Sigmoid colon (tissue), 6 donors: ENCODE measurements at regions not wholly inside any gene's neighbourhood (a gene's known extent, or its start where the extent isn't known, plus 50 kb on each side); places are given as distances from the start of the nearest gene placed in this dataset.
"Not testable (repeated sequence)": the region's sequence is repeated elsewhere in the genome, so short reads cannot be mapped to it uniquely, and the experiment has no call there.

Source experiments
- DNase-seq: peaks from one replicate; pipeline ENCODE4 v3.0.0-alpha.2; 2019
- H3K27ac ChIP-seq, 4 donors: fragments of 200-600 bp; sonication (generic); one replicate each; pipeline ENCODE4 v1.5.1; 2016 to 2019; ENCODE audit warnings: mild to moderate bottlenecking in 1 of 4
- H3K27me3 ChIP-seq, 3 donors: fragments of 200-600 bp; sonication (generic); one replicate each; pipeline ENCODE4 v1.5.1; 2019; ENCODE audit warnings: mild to moderate bottlenecking in 1 of 3
- H3K36me3 ChIP-seq, 4 donors: fragments of 200-600 bp; sonication (generic); one replicate each; pipeline ENCODE4 v1.5.1; 2016 to 2019
- H3K4me1 ChIP-seq, 4 donors: fragments of 200-600 bp; sonication (generic); one replicate each; pipeline ENCODE4 v1.5.1; 2017 to 2019
- H3K4me3 ChIP-seq, 4 donors: fragments of 200-600 bp; sonication (generic); one replicate each; pipeline ENCODE4 v1.5.1; 2017 to 2019; ENCODE audit warnings: mild to moderate bottlenecking in 2 of 4, moderate library complexity in 1 of 4
- H3K9me3 ChIP-seq, 4 donors: fragments of 200-600 bp in 3 of 4; sonication (generic) in 3 of 4; one replicate each; pipeline versions ENCODE4 v1.5.1 to v1.6.1; 2013 to 2019
- CTCF ChIP-seq, 4 experiments: fragments of 450-650 bp in 3 of 4; fragments of 200-600 bp in 1 of 4; IDR thresholded peaks; one replicate each; pipeline ENCODE4 v1.5.1; 2016 to 2019; ENCODE audit warnings: antibody characterized with exemption in 4 of 4, mild to moderate bottlenecking in 3 of 4, moderate library complexity in 2 of 4
- EP300 ChIP-seq, 4 donors: sonication (generic); formaldehyde crosslinking; IDR thresholded peaks; one replicate each; pipeline ENCODE4 v1.6.1; 2017; ENCODE audit warnings: antibody characterized with exemption in 4 of 4
- POLR2A ChIP-seq, 2 donors: fragments of 450-650 bp; IDR thresholded peaks; one replicate each; pipeline ENCODE4 v1.6.1; 2016; ENCODE audit warnings: antibody characterized with exemption in 2 of 2, mild to moderate bottlenecking in 2 of 2, moderate library complexity in 2 of 2
- POLR2AphosphoS5 ChIP-seq, 4 donors: sonication (generic); formaldehyde crosslinking; IDR thresholded peaks; one replicate each; pipeline ENCODE4 v1.6.1; 2017; ENCODE audit warnings: antibody characterized with exemption in 4 of 4
- WGBS, 2 donors: extraction: QIAGEN DNeasy Blood & Tissue Kit; methylation state at CpG; one replicate each; pipeline ENCODE4 v1.1.7; 2013; 5-methylcytosine and 5-hydroxymethylcytosine counted together
- intact Hi-C: fragments of 100-400 bp; cut with DNase I; formaldehyde crosslinking; loops from one replicate; pipeline ENCODE4 v1.15.1; 2023
- donor health status: healthy with polysubstance abuse.
- donor health status: healthy.

- H3K36me3 ChIP-seq = no peaks in the 10 kb centered on the region
- peak; percentile 43 for DNase-seq
- no peaks in the 10 kb centered on the region for H3K4me1 ChIP-seq
- intact Hi-C loops = no loop called here
- H3K27me3 ChIP-seq = no peaks in the 10 kb centered on the region
- H3K27ac ChIP-seq = no peak overlapping the region
- 64 to 70% methylated on average over 12 of the region's 12 CpGs for WGBS, 2 donors
- no peak for TF ChIP-seq POLR2AphosphoS5 (IDR thresholded peaks at IDR 0.05)
- TF ChIP-seq EP300 (IDR thresholded peaks at IDR 0.05) = no peak
- TF ChIP-seq POLR2A (IDR thresholded peaks at IDR 0.05) = no peak
- TF ChIP-seq CTCF (IDR thresholded peaks at IDR 0.05) = no peak
- peaks cover 0 to 5% (median 1%) of the 10 kb centered on the region in 4 donors for H3K9me3 ChIP-seq
- no peak overlapping the region for H3K4me3 ChIP-seq
Measured at GRCh38 chr9:134571326-134571931, 70.2 kb upstream of the COL5A1 start.

GRCh38 chr9:134571946-134572917 is 69.4 kb upstream of the COL5A1 start:
- no peaks in the 10 kb centered on the region for H3K4me1 ChIP-seq
- intact Hi-C loops = no loop called here
- TF ChIP-seq EP300 (IDR thresholded peaks at IDR 0.05) (no peak), POLR2AphosphoS5 (IDR thresholded peaks at IDR 0.05) (no peak), POLR2A (IDR thresholded peaks at IDR 0.05) (no peak), CTCF (IDR thresholded peaks at IDR 0.05) (no peak)
- H3K9me3 ChIP-seq = no peaks in the 10 kb centered on the region
- no peak overlapping the region for H3K4me3 ChIP-seq
- H3K27ac ChIP-seq = no peak overlapping the region
- no peaks in the 10 kb centered on the region for H3K36me3 ChIP-seq
- no peaks in the 10 kb centered on the region for H3K27me3 ChIP-seq
- peak; percentile 50 for DNase-seq
- 63 to 84% methylated on average over 18 of the region's 18 CpGs for WGBS, 2 donors

GRCh38 chr9:134574686-134575085 is 66.9 kb upstream of the COL5A1 start:
- H3K4me3 ChIP-seq, intact Hi-C loops, H3K27ac ChIP-seq, H3K9me3 ChIP-seq, H3K27me3 ChIP-seq, H3K4me1 ChIP-seq, H3K36me3 ChIP-seq: not testable (repeated sequence)
- 52 to 71% methylated on average over 6 of the region's 6 CpGs for WGBS, 2 donors
- peak; percentile 27 for DNase-seq

DNA sequence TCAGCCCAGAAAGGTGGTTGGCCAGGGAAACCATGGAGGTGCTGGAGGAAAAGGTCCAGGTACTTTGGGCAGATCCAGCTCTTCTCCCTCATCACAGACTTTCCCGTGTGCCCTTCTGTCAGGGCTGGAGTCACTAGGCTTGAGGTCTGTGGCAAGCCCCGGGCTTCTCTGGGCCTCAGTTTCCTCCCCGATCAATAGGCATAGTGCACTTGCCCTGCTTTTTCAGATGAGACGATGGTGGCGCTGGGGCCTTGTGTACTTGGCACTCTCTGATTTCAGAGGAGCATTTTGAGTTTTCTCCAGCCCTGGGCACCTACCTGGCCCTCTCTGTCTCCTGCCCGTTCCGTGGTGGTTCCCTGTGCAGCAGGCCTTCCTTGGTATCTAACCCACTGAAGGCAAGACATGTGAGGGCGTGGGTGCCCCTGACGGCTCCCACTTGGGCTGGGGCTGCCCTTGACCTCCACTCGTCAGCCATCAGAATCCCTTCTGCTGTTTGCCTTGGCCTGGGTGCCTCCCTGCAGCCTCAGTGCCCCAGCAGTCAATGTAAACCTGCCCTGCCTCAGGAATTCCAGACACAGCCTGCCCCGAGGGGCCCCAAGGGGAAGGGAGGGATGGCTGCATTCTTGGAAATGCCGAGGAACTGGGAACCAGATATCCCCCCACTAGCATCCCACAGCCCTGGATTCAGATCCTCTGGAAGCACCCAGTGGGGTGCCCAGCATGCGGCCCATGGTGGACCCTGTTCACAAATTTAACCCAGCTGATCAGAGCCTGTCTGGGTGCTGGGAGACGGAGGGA is 66.3 kb upstream of the COL5A1 start:
- H3K27ac ChIP-seq = no peak overlapping the region
- WGBS, 2 donors = 69 to 77% methylated on average over 14 of the region's 14 CpGs
- H3K4me3 ChIP-seq = no peak overlapping the region
- intact Hi-C loops = no loop called here
- no peaks in the 10 kb centered on the region for H3K4me1 ChIP-seq
- TF ChIP-seq CTCF (IDR thresholded peaks at IDR 0.05) (no peak), EP300 (IDR thresholded peaks at IDR 0.05) (no peak), POLR2AphosphoS5 (IDR thresholded peaks at IDR 0.05) (no peak), POLR2A (IDR thresholded peaks at IDR 0.05) (no peak)
- H3K27me3 ChIP-seq = no peaks in the 10 kb centered on the region
- no peaks in the 10 kb centered on the region for H3K36me3 ChIP-seq
- H3K9me3 ChIP-seq = no peaks in the 10 kb centered on the region
- no peak for DNase-seq

- H3K36me3 ChIP-seq = no peaks in the 10 kb centered on the region
- no peaks in the 10 kb centered on the region for H3K4me1 ChIP-seq
- intact Hi-C loops = no loop called here
- no peak for TF ChIP-seq CTCF (IDR thresholded peaks at IDR 0.05)
- TF ChIP-seq EP300 (IDR thresholded peaks at IDR 0.05) = no peak
- TF ChIP-seq POLR2AphosphoS5 (IDR thresholded peaks at IDR 0.05) = no peak
- no peak for TF ChIP-seq POLR2A (IDR thresholded peaks at IDR 0.05)
- H3K27ac ChIP-seq = no peak overlapping the region
- WGBS, 2 donors = 62 to 73% methylated on average over 3 of the region's 3 CpGs
- peak; percentile 45 for DNase-seq
- no peak overlapping the region for H3K4me3 ChIP-seq
- no peaks in the 10 kb centered on the region for H3K27me3 ChIP-seq
- H3K9me3 ChIP-seq = no peaks in the 10 kb centered on the region
Measured at GRCh38 chr9:134575901-134576176, 65.8 kb upstream of the COL5A1 start.
